Gastrocnemius medialis (tissue), 4 donors: ENCODE measurements at regions not wholly inside any gene's neighbourhood (a gene's known extent, or its start where the extent isn't known, plus 50 kb on each side); places are given as distances from the start of the nearest gene placed in this dataset.

ENCODE experiments used
- POLR2A ChIP-seq, 2 donors: fragments of 450-650 bp; IDR thresholded peaks; one replicate each; pipeline ENCODE4 v1.6.1; 2017; ENCODE audit warnings: antibody characterized with exemption in 2 of 2, mild to moderate bottlenecking in 2 of 2, moderate library complexity in 2 of 2
- TF ChIP-seq, protein P1 (sequence below), 5 experiments: fragments of 450-650 bp in 3 of 5; fragments of 200-600 bp in 2 of 5; sonication (generic) in 2 of 5; IDR thresholded peaks in 4 of 5; conservative IDR thresholded peaks in 1 of 5; 1 replicate in 4 of 5; 2 replicates in 1 of 5; pipeline ENCODE4 v1.5.1; 2016 to 2019; ENCODE audit warnings: antibody characterized with exemption in 5 of 5, mild to moderate bottlenecking in 3 of 5, moderate library complexity in 3 of 5

DNA sequence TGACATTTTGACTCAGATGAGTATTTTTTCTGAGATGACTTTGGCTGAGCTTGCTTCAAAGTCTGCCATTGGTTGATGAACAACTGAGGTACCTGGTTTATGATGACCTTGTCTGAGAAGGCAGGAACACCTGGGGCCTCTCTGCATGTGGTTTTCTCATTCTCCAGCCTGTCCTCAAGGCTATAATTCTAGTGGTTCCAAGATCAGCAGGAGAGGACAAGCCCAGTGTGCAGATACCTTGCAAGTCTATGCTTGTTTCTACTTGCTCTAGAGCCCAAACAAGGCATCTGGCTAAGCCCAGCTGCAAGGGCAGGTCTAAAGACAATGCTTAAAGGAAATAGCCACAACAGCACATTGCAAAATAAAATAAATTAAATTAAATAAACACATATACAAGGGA lies 1100.0 kb downstream of the NLGN4Y start:
- TF ChIP-seq POLR2A (IDR thresholded peaks at IDR 0.05): no peak
- TF ChIP-seq, protein P1, sequence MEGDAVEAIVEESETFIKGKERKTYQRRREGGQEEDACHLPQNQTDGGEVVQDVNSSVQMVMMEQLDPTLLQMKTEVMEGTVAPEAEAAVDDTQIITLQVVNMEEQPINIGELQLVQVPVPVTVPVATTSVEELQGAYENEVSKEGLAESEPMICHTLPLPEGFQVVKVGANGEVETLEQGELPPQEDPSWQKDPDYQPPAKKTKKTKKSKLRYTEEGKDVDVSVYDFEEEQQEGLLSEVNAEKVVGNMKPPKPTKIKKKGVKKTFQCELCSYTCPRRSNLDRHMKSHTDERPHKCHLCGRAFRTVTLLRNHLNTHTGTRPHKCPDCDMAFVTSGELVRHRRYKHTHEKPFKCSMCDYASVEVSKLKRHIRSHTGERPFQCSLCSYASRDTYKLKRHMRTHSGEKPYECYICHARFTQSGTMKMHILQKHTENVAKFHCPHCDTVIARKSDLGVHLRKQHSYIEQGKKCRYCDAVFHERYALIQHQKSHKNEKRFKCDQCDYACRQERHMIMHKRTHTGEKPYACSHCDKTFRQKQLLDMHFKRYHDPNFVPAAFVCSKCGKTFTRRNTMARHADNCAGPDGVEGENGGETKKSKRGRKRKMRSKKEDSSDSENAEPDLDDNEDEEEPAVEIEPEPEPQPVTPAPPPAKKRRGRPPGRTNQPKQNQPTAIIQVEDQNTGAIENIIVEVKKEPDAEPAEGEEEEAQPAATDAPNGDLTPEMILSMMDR (IDR thresholded peaks at IDR 0.05 in 4 of 5, conservative IDR thresholded peaks at IDR 0.05 in 1 of 5): no peak
